ENCODE measurements at regions not wholly inside any gene's neighbourhood (a gene's known extent, or its start where the extent isn't known, plus 50 kb on each side); places are given as distances from the start of the nearest gene placed in this dataset.
"Not testable (repeated sequence)": the region's sequence is repeated elsewhere in the genome, so short reads cannot be mapped to it uniquely, and the experiment has no call there.

DNA sequence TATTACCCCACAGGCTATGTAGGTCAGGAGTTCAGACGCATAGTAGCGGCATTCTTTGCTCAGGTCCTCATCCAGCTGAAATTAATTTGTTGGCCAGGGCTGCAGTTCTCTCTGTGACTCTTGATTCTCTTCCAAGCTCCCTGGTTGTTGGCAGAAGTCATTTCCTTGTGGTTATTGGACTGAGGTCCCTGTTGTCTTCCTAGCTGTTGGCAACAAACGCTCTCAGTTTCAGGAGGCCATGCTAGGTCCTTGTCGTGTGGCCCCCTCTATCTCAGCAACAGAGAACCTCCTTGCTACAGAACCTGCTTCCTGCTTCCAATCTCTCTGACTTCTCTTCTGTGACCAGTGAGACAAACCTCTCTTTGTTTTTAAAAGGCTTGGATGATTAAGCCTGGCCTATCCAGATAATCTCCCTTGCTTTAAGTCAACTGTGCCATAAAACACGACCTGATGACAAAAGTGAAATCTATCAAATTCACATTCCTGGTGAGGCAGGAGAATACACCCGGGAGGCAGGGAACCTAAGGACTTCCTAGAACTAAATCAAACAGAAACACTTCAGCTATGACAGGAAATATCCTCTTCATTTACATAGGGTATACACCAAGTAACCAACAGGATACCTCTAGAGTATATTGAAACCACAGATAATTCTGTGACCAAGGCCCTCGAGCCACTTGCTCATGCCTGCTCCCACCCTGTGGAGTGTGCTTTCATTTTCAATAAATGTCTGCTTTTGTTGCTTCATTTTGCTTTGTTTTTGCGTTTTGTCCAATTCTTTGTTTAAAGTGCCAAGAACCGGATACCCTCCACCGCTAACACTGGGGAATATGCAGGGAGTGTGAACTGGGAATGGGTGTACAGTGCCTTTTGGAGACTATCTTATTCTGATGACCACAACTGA lies 196.0 kb downstream of the BTBD3 start:
- DNase-seq (ENCODE audit: low read depth) = peak; percentile 36

DNA sequence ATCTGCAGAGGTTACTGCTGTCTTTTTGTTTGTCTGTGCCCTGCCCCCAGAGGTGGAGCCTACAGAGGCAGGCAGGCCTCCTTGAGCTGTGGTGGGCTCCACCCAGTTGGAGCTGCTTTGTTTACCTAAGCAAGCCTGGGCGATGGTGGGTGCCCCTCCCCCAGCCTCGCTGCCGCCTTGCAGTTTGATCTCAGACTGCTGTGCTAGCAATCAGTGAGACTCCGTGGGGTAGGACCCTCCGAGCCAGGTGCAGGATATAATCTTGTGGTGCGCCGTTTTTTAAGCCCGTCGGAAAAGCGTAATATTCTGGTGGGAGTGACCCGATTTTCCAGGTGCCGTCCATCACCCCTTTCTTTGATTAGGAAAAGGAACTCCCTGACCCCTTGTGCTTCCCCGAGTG lies 211.4 kb downstream of the BTBD3 start:
- DNase-seq (ENCODE audit: low read depth) = not testable (repeated sequence)

DNA sequence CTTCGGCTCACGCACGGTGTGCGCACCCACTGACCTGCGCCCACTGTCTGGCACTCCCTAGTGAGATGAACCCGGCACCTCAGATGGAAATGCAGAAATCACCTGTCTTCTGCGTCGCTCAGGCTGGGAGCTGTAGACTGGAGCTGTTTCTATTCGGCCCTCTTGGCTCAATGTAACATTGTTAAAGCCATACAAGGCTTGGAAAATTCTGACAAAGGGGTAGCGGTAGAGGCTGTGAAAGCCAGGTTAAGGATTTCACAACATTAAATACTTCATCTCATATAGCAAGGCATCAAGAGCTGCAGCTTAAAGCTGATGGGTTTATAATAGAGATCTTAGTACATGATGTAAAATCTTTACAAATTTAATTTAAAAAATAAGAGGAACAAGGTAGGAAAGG lies 211.8 kb downstream of the BTBD3 start:
- DNase-seq (ENCODE audit: low read depth) = not testable (repeated sequence)

DNA sequence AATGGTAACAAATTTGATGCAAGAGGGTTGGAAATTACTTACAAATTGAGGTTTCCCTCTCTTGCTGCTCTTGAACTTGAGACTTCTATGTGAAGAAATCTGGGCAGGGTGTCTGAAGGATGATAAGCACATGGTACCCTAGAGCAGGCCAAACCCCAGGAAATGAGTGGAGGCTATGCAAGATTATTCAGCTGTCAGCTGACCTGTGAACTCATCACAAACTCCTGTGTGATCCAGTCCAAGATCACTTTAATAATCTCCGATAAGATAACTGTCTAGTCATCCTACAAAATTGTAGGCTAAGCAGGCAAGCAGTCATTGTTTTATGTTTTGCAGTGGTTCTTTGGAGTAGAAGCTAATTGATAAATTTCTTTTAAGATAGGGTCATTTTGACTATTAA lies 213.1 kb downstream of the BTBD3 start:
- DNase-seq (ENCODE audit: low read depth) = peak; percentile 94

DNA sequence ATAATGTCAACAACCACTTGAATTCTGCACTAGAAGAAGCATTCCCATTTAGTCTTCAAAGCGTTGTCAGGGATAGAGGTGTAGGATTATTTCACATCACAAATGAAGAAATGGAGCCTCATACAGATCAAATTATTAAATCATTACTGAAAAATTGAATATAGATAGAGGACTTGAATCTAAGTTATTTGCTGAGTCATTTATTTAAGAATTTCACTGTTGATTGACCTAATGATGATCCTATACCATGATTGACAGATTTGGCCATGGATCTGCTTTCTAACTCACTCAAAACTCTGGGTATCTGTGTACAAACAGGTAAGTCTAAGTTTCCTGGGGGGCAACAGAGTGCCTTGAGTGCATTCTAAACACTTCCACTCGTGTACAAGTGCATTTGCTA lies 215.9 kb downstream of the BTBD3 start:
- DNase-seq (ENCODE audit: low read depth) = no peak

DNA sequence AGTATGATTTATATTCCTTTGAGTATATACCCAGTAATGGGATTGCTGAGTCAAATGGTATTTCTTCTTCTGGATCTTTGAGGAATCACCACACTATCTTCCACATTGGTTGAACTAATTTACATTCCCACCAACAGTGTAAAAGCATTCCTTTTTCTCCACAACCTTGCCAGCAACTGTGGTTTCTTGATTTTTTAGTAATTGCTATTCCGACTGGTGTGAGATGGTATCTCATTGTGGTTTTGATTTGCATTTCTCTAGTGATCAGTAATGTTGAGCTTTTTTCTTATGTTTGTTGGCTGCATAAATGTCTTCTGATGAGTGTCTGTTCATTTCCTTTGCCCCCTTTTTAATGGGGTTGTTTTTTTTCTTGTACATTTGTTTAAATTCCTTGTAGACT lies 228.3 kb downstream of the BTBD3 start:
- peak; percentile 18 for DNase-seq (ENCODE audit: low read depth)

DNA sequence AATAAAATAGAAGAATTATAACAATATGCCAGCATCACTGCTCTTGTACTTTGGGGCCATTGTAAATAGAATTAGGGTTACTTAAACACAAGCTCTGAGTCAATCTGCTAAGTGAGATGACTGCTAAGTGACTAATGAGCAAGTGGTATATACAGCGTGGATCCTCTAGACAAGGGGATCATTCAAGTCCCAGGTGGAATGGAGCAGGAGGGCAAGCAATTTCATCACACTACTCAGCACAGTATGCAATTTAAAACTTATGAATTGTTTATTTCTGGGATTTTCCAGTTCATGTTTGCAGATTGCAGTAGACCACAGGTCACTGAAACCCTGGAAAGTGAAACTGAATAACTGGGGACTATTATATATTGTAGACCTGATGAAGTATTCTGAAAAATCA lies 235.3 kb downstream of the BTBD3 start:
- DNase-seq (ENCODE audit: low read depth) = peak; percentile 79

DNA sequence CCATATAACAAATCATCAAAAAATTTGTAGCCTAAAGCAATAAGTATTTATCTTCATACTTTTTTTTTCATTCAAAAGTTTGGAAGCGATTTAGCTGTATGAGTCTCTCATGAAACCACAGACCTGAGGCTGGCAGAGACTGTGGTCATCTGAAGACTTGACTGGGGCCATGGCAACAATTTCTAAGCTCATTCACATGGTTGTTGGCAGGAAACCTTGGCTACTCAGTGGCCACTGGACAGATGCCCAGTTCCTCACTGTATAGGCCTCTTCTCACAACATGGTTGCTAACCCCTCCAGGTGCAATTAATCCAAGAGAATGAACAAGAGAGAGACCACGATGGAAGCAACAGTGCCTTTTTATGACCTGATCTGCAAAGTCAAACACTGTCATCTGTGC lies 235.9 kb downstream of the BTBD3 start:
- peak; percentile 59 for DNase-seq (ENCODE audit: low read depth)

DNA sequence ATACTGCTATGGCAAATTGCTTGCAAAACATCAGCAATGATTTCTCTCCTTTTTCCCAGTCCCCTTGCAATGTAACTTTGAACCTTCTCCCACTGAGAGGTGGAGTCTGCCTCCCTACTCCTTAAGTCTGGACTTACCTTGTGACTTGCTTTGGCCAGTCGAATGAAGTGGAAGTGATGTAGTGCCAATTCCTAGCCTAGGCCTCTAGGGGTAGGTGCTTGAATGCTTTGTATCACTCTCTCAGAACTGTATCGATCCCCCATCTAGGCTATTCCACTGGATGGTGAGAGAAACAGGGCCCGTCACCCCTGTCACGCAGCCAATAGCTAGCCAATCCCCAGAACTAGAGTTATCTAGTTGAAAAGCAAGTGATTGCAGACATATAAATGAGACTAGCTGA lies 238.6 kb downstream of the BTBD3 start:
- no peak for DNase-seq (ENCODE audit: low read depth)

DNA sequence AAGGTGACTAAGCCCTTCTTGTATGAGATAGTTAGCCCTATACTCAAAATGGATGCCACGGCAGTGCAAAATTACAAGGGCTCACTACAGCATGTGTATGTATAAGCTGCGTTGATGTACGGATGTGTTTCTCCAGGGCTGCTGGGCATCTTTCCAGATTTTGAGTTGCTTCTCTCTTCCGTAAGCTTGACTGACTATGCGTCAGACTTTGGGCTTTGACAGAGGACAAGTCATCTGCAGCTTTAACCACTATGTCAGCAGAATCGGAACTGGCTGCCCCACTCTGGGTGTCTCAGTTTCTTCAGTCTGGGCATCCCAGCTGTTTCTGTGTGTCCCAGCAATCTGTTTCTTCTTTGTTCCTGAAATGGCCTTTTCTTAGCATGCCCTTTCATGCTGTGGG lies 241.6 kb downstream of the BTBD3 start:
- no peak for DNase-seq (ENCODE audit: low read depth)

DNA sequence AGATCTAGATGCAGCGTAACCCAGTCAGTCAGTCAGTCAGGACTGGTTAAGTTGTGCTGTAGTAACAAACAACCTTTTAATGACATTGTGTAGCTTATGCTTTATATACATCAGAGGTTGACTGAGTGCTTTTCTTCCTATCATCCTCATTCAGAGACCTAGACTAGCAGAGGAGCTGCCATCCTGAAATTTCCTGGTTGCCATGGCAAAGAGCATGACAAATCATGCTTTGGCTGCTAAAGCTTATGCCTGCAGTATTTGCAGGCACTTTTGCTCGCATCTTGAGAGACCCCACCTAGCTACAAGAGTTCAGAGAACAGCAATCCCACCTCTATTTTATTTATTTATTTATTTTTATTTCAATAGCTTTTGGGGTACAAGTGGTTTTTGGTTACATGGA lies 244.0 kb downstream of the BTBD3 start:
- DNase-seq (ENCODE audit: low read depth) = no peak

DNA sequence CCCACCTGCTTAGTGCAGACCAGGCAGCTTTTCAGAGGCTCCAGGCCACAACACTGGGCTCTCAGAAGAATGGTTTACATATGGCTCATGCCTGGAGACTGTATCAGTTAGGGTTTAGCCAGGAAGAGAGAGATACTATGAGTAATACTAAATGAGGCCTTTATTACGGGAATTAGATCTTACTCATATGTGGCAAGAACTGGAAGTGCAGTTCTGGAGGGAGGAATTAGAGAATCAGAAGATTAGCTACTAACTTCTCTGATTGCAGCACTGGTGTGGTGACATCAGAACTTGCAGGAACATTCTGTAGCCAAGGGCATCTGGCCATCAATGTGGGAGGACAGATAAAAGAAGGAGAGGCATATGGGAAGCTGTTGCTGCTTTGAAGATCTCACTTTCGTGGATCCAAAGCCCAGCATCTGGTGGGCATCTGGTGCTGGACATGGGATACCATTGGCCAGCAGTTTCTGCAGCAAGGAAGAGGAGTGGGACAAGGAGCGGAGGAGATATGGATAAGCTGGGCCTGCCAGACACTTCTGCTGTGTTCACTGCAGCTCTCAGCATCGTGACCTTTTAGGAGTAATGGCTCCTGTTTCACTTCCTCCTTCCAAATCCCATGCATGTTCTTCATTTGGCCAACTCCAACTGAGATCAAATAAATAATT lies 248.5 kb downstream of the BTBD3 start:
- DNase-seq (ENCODE audit: low read depth) = peak; percentile 100

DNA sequence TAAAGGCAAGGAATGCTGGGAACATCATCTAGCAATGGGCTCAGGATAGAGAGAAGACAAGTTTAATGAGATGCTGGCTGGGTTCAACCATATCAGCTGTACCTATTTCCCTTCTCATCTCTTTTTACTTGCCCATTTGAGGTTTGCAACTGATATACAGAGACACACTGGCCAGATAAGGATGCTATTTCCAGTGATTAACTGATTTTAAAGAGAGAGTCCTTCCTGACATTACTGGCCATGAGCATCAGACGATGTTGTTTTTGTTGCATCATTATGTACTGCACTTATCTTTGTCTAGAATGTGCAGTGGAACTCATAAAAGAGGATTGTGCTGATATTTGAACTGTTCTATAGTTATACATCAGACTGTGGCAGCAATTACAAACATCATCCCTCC lies 252.7 kb downstream of the BTBD3 start:
- DNase-seq (ENCODE audit: low read depth) = peak; percentile 82

DNA sequence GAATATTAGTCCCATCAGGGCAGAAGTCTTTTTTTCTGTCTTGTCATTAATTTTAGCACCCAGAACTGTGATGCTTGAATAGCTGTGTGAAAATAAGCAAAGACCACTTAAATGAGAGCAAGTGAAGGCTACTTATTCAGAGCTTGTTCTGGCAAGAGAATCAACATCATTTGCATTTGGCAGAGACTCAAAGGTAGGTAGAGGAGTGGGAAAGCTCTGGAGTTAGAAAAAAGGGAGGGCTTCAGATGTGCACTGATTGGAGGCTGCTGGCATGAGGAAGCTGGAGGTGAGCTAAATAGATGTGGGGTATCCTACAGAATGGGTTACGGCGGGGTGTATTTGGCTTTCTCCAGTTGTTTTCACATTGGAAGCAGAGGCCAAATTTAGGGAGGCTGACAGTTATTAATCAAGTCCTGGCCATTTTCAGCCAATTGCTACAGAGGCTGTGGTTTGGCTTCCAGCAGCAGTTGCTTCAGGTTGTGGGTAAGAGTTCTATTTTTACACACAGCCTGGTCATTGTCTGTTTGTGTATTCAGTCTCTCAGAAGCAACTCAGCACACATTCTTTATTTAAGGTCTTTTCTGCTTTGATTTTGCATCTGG lies 254.3 kb downstream of the BTBD3 start:
- peak; percentile 94 for DNase-seq (ENCODE audit: low read depth)

DNA sequence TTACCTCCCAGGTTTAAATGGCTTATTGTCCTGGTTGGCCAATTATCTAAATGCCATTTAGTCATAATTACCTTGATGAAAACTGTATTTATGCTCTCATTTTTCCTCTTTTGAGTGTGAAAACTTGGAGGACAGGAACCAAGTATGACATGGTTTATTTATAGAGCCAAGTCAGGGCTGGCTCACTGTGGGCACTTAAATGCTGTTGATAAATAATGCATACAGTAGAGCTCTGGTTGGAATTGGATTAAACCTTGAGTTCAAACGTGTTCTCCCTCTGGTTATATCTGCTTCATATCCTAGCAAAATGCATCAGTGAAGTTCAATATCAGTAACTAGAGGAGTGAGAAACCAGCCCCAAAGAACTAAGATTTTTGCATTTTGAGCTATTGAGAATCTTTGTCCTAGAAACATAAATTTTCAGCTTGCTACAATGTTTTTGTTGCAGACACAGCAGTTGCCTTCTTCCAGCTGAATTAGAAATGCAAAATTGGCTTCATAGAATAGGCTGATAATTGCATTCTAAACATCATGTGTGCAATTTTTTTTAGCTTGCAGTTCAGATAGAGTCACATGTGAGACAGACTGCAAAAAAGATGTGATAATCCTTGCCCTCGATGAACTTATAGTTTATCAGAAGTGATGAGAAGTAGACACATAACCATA lies 255.8 kb downstream of the BTBD3 start:
- no peak for DNase-seq (ENCODE audit: low read depth)

DNA sequence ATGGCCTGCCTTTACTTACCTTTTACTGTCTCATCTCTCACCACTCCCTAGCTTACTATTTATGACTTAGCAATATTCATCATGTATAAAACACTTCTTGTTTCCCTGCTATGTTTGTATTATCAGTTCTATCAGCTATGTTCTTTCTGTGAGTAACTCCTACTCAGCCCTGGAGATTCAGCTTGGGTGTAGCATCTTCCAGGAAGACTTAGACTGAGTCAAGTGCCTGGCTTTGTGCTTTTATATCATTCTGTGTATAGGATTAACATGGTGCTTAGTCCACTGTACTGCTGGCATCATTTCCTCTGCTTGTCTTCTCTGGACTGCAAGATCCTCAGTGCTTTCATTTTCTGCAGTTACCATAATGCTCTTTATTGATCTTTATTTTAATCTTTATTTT lies 257.8 kb downstream of the BTBD3 start:
- DNase-seq (ENCODE audit: low read depth) = peak; percentile 29

DNA sequence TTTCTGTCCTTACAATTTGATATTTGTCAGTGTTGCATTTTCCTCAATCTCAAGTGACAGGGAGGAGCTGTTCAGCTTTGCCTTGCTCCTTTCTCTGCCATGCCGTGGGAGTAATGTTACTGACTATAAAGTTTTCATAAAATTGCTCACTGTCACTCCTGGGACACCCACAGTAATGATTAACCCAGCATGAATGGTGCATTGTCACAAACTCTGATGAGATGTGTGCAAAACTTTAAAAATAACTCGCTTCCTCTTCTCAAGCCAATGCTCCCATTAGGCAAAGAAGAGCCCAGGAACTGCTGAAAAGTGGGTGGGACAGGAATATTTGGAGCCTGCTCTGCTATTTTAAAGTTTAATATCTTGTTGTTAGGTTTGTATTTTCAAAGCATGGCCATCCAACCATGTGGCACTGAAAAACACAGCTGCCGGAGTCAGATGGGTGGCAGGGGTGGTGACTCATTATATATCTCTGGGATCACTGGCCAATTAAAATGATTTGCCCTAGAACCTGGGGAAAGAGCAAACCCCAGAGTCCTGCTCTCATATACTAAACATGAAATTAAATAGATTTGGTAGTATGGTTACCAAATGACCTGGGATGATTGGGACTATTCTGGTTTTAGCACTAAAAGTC lies 260.1 kb downstream of the BTBD3 start:
- no peak for DNase-seq (ENCODE audit: low read depth)

DNA sequence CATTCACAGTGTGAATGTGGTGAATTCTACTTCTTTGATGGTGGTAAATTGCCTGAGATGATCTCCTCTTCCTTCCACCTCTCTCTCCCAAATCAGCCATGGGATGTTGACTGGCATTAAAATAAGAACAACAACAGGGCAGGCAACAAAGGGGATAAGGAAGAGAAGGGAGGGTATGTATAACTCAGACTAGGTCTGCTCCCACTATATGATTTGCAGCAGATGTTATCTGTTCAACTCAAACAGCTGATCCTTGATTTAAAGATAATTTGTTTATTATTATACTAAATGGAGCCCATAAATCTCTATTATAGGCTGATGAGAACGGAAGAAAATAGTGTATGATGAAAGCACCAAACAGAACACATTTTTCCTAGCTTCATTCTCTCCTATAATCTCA lies 262.0 kb downstream of the BTBD3 start:
- no peak for DNase-seq (ENCODE audit: low read depth)

DNA sequence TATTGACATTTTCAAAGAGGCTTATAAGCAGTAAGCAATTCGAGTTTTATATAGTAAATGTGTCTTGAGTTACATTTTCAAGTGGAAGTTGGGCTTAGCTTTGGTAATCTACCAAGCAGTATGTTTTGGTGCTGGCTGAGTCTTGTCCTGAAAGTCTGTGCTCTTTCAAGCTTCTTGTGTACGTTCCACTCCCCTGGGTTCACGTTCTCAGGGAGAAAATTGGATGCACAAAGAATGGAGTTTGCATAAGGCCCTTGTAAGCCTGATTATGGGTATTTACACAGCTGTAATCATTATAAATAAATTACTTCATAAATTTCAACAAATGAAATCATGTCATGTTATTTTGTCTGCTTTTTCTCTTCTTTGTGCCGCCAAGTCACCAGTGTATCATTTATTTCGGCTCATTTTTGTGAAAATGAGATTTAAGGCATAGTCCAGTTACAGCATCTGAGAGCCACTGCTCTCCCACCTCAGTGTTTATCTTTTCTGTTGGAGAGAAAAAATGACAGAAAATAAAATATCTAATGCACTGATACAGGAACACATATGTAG lies 262.5 kb downstream of the BTBD3 start:
- DNase-seq (ENCODE audit: low read depth) = no peak

DNA sequence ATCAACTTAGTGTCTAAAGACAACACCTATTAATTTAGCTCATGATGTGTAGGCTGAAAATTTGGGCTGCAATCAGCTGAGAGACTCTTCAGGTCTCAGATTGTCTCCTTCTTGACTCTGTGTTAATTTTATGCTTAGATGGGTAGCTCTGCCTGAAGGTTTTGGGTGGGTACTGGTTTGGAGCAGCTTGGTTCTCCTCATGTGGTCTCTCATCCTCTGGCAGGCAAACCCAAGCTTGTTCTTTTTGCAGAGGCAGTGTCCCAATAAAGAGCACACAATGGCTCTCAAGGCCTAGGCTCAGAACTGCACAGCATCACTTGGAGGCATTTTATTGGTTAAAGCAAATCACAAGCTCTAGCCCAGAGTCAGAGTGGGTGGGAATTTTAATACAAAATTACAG lies 280.6 kb downstream of the BTBD3 start:
- no peak for DNase-seq (ENCODE audit: low read depth)

DNA sequence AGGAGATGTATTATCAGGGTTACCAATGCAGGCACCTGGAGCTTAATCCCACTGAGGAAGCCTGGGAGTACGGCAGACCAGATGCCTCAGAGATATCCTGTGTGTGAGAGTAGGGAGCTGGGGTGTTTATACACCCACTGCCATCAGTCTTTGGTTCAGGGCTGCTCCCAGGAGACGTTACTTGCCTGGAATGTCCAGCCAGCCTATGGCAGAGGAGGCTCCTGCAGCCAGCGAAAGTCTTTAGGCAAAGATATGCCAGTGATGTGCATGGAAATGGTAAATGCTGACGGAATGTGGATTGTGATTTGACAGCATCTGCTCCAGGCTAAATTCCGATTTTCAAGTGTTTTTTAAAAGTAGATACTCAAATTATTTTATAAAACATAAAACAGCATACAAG lies 282.0 kb downstream of the BTBD3 start:
- no peak for DNase-seq (ENCODE audit: low read depth)

All from amniotic epithelial cell (primary cell).